ENCODE measurements at regions not wholly inside any gene's neighbourhood (a gene's known extent, or its start where the extent isn't known, plus 50 kb on each side); places are given as distances from the start of the nearest gene placed in this dataset.

DNA sequence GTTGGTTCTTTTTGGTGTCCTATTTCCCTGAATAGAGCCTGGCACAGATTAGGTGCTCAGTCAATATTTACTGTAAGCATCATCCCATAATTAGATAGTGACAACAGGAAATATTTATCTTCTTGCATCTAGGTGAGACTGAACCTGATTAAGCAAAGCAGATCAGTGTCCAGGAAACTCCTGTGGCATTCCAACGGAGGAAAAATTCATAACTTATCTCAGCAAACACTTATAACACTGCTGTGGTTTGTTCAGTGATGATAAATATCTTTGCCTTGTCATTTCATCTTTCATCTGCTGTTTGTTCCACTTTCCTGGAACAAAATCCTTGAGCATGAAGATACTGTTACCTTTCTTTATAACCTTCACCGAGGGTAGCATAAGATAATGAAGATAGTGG, 1160.3 kb upstream of the AUTS2 start:
- no peak for DNase-seq (ENCODE audit: low spot score)

DNA sequence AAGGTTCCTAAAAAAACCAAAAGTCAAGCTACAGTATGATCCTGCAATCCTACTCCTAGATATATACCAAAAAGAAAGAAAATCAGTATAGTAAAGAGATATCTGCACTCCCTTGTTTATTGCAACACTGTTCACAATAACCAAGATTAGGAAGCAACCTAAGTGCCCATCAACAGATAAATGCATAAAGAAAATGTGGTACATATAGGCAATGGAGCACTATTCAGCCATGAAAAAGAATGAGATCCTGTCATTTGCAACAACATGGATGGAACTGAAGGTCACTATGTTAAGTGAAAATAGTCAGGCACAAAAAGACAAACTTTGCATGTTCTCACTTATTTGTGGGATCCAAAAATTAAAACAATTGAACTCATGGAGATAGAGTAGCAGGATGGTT, 1159.5 kb upstream of the AUTS2 start:
- no peak for DNase-seq (ENCODE audit: low spot score)

GRCh38 chr7:68439897-68440296, 1158.4 kb upstream of the AUTS2 start:
- DNase-seq (ENCODE audit: low spot score) = no peak

DNA sequence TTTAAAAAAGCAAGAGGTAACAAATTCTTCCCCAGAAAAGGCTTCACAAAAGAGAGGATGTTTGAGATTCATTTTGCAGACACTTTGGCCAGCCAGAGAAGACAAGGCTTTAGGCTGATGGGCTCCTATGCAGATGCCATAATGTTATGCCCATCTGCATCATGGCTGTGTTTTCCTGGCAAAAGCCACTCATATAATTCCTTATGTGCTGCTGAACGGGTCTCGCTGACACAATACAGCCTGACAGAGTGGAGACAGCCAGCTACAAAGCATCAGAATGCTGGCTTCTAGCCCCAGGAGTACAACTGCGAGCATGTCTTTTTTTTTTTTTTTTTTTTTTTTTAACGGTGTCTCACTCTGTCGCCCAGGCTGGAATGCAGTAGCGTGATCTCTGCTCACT, 1157.4 kb upstream of the AUTS2 start:
- DNase-seq (ENCODE audit: low spot score) = no peak

DNA sequence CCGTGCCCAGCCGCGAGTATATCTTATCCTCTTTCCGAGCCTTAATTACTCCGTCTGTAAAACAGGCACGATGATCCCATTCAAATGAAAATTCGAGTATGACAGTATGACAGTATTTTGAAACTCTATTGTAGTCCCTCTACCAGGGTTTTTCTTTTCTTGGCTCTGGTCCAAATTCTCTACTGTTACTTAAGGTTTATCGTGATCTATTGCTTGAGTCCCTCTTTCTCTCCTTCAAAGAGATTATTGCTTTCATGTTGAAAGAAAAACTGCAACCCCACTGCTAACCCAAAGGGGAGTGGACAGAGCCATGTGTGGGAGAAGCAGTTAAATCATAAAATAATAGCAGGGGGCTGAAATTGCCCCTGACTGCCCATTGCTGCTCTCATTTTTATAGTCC, 1156.6 kb upstream of the AUTS2 start:
- DNase-seq (ENCODE audit: low spot score) = no peak

DNA sequence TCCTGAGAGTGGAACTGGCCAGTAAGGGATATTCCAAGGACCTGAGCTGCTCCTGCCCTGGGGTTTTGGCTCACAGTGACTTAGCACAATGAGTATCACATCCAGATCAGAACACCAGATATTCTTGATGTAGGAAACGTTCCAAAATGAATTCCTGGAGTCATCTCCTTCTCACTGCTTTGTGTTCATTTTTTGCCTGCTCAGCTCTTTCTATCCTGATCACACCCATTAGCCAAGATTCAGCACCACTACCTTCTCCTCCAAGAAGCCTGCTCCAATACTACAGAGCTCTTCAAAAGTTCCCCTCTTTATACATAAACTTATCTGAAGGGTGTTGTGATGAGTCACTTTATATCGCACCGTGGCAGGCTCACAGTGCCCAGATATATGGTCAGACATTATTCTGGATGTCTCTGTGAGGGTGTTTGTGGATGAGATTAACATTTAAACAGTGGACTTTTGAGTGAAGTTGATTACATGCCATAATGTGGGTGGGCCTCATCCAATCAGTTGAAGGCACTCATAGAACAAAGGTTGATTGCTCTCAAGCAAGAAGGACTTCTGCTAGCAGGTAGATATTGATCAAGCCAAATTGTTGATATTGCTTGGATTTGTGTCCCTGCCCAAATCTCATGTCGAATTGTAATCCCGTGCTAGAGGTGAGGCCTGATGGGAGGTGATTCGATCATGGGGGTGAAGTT, 1155.2 kb upstream of the AUTS2 start:
- no peak for DNase-seq (ENCODE audit: low spot score)

GRCh38 chr7:68444042-68444441, 1154.2 kb upstream of the AUTS2 start:
- DNase-seq (ENCODE audit: low spot score) = no peak

GRCh38 chr7:68444956-68445355, 1153.3 kb upstream of the AUTS2 start:
- DNase-seq (ENCODE audit: low spot score) = no peak

DNA sequence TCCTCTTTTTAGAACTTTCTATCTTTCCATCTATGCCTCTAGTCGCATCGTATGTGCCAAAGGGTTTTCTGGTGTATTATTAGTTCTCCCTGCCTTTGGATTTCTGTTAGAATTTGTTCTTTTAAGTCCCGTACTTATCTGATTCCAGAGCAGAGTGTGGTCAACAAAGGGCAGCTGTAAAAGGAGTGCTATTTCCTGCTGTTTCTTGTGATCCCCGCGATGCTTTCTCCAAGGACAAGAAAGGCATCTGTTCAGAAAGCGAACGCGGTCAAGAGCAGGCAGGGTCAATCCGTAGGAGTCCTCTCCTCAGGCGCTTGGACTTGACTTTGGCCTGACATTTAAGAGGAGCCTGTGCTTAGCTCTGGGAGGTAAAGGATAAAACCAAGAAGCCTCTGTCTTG, 1152.1 kb upstream of the AUTS2 start:
- DNase-seq (ENCODE audit: low spot score) = no peak

GRCh38 chr7:68449099-68449498, 1149.2 kb upstream of the AUTS2 start:
- no peak for DNase-seq (ENCODE audit: low spot score)

DNA sequence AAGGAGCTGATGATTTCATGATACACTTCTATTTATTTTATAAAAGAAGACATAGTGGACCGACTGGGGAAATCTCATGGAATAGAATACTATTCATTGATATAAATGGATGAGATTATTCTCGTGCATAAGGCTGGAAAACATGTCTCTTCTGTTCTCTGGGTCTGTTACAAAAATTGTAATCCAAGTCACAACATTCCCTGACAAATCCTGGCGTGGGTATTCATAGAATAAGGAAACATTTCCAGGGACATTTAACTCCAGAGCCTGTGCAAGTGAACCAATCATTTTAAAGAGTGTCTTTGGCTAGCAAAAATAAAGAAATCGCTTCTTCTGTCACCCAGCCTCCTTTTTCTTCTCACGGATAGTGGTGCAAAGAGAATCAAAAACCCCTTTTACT, 1148.5 kb upstream of the AUTS2 start:
- no peak for DNase-seq (ENCODE audit: low spot score)

DNA sequence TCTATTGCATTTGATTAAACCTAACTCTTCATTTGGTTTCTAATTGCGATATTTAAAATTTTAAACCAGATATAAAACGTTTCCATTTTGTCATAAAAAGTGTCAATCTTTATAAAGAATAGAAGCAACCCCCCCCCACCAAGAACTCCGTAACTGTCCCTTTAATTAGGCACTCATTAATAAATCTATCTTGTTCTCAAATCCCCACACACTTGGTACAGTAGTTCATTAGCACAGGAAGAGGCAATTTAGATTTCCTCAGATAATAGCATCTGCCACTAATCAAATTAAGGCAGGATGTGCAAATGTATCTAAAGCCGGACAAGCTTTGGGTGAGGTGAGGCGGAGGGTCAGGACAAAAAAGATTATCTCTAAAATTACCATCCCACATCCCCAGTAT, 1143.3 kb upstream of the AUTS2 start:
- DNase-seq (ENCODE audit: low spot score) = no peak

- no peak for DNase-seq (ENCODE audit: low spot score)
These were observed 1141.8 kb upstream of the AUTS2 start for GRCh38 chr7:68456469-68456868.

GRCh38 chr7:68457481-68457880, 1140.8 kb upstream of the AUTS2 start:
- no peak for DNase-seq (ENCODE audit: low spot score)

DNA sequence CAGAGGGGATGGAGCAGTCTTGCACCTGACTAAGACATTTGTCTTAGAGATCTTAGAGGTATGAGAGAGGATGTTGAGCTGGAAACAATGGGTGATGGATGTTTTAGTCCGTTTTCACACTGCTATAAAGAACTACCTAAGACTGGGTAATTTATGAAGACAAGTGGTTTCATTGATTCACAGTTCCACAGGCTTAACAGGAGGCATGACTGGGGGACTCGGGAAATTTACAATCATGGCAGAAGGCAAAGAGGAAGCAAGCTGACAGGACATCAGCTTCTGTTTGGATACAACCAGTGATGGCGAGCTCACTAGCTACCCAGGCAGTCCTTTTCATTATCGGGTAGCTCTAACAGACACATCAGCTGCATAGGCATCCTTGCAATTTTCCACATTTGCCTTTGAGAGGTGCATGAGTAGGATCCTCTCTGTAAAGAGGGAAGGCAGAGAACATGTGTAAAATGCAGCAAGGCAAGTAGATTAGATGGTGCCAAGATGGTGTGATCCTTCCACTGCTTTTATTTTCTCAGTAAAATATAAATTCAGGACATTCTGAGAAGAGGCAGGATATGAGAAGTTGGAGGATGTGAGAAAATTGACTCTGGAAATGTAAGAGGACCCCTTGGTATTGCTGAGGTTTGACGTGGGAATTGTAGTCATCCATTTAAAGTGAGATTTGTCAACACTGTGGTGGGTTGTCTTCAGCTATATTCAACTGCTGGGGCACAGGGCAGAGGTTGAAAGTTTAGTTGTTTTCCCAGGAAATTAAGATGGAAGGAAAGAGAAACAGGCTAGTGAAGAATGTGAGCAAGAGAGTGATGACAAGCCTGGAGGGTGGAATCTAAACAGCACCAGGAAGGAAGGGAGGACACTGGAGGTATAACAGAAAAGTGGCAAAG, 1140.0 kb upstream of the AUTS2 start:
- DNase-seq (ENCODE audit: low spot score) = no peak

- no peak for DNase-seq (ENCODE audit: low spot score)
These were observed 1136.8 kb upstream of the AUTS2 start for GRCh38 chr7:68461430-68461829.

DNA sequence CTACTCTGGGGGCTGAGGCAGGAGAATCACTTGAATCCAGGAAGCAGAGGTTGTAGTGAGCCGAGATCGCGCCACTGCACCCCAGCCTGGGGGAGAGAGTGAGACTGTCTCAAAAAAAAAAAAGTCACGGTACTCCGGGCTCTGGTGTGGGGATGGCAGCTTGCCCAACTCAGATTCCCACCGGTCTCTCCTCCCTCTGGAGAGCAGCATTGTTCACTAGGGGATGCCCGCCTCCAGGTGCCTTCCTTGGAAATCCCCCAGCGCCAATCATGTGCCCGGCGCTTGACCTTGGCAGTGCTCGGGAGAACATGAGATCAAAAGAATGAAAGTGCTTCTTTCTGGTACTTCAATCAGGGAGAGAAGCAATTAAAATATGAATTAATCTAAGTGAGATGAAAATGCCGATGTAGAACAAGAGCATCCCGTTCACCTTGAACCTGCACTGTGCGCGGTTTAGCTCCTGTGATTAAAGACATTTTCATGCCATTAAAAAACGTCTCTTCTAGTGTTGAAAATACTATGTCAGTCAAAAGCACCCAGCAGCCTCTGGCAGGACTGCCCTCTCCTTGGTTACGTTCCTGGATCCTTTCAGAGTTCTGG, 1127.3 kb upstream of the AUTS2 start:
- no peak for DNase-seq (ENCODE audit: low spot score)

DNA sequence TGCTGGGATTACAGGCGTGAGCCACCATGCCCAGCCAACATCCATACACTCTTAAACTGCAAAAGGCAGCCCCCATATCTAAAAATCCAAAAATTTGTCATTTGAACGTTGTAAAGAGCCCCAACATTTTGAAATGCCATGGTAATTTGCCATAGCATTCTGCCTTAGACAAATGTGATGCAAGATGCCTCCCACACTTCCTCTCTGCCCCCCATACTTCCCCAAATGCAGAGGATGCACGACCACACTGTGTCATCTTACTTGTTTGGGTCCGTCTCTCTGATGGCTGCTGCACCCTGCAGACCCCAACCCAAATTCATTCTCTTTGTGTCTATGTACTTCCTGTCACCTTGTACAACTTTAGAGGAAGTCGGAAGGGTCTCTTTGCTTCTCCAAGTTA, 1125.6 kb upstream of the AUTS2 start:
- no peak for DNase-seq (ENCODE audit: low spot score)

- no peak for DNase-seq (ENCODE audit: low spot score)
These were observed 1123.5 kb upstream of the AUTS2 start for GRCh38 chr7:68474661-68475216.

DNA sequence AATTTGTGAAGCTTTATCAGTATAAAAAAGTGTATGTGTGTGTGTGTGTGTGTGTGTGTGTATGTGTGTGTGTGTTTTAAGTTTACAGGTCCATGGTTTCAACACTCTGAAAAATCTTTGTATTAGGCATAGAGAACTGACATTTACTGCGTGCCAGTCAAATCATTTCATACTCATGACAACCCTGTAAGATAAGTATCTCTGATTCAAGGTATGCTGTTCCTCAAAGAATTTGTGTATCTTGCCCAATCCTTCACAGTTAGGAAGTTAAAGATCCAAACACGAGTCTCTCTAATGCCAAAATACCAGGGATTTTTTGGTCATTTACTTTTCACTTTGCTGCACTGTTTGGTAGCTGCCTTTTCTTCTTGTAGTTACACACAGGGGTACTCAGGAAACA, 1121.3 kb upstream of the AUTS2 start:
- DNase-seq (ENCODE audit: low spot score) = no peak

DNA sequence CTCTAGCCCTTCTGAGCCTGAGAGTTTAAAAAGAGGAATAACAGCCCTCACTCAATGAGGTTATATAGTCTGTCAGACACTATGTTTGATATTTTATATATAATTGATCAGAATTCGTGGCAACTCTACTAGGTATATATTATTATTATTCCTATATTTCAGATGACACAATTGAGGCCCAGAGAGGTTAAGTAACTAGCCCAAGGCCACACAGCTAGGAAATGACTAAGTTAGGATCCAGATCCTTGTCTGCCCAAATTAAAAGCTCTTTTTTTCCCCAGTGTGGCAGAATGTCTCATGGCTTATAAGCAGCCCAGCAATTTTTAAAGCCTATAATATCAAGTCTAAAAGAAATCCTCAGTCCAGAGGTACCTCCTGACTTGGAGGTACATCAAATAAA, 1119.9 kb upstream of the AUTS2 start:
- DNase-seq (ENCODE audit: low spot score) = no peak

- DNase-seq (ENCODE audit: low spot score) = no peak
These were observed 1115.5 kb upstream of the AUTS2 start for GRCh38 chr7:68482800-68483199.

GRCh38 chr7:68484731-68485130, 1113.5 kb upstream of the AUTS2 start:
- DNase-seq (ENCODE audit: low spot score) = no peak
